IMR-90 (cell line): ENCODE measurements at regions not wholly inside any gene's neighbourhood (a gene's known extent, or its start where the extent isn't known, plus 50 kb on each side); places are given as distances from the start of the nearest gene placed in this dataset.

Experiments
- ATAC-seq: fragments of 200-7000 bp; cut with Tn5 transposase; 2 replicates; pipeline ENCODE4 v1.9.1; 2020; ENCODE audit warnings: low read depth, mild to moderate bottlenecking, moderate library complexity
- BruUV-seq: library from RNA; stranded (reverse); fragments of 400-500 nt; replicated peaks from 2 replicates; lab custom pipeline; 2021; lab: Mats Ljungman, UMichigan
- CTCF ChIA-PET: fragments of 300-600 bp; formaldehyde crosslinking; extraction: SDS; loops from one replicate; lab custom pipeline; 2021; ENCODE audit warnings: antibody characterized with exemption; lab: Yijun Ruan, JAX
- POLR2A ChIA-PET: fragments of 300-600 bp; sonication (Branson Sonifier 250); formaldehyde crosslinking; loops from one replicate; lab custom pipeline; 2022; ENCODE audit warnings: antibody characterized with exemption; ENCODE audit not compliant: unreplicated experiment; lab: Charles Lee
- DNase-seq: peaks from one replicate; pipeline ENCODE4 v3.0.0; 2013
- H2AFZ ChIP-seq: replicated peaks from 2 replicates; pipeline ENCODE3; 2013; ENCODE audit warnings: low read length, mild to moderate bottlenecking; ENCODE audit not compliant: poor library complexity
- H2AK5ac ChIP-seq: 2 replicates; pipeline ENCODE4 v1.6.1; 2013; ENCODE audit warnings: low read depth, low read length, inconsistent platforms
- H2AK9ac ChIP-seq: replicated peaks from 2 replicates; pipeline ENCODE3; 2013; ENCODE audit warnings: mild to moderate bottlenecking, low read depth, low read length, moderate library complexity; ENCODE audit not compliant: poor library complexity
- H2BK120ac ChIP-seq: 2 replicates; pipeline ENCODE4 v1.6.1; 2013; ENCODE audit warnings: low read depth, low read length, inconsistent platforms
- H2BK15ac ChIP-seq: 3 replicates; pipeline ENCODE4 v1.6.1; 2013; ENCODE audit warnings: low read depth, low read length, inconsistent platforms
- H2BK20ac ChIP-seq: 2 replicates; pipeline ENCODE4 v1.6.1; 2013; ENCODE audit warnings: low read depth, mild to moderate bottlenecking, inconsistent platforms, low read length, moderate library complexity
- H2BK5ac ChIP-seq: 2 replicates; pipeline ENCODE4 v1.6.1; 2013; ENCODE audit warnings: mild to moderate bottlenecking, low read depth, low read length, inconsistent platforms; ENCODE audit not compliant: poor library complexity, severe bottlenecking
- H3K14ac ChIP-seq: replicated peaks from 2 replicates; pipeline ENCODE4 v1.6.1; 2013; ENCODE audit warnings: low read depth, low read length, inconsistent platforms
- H3K18ac ChIP-seq: 2 replicates; pipeline ENCODE4 v1.6.1; 2013; ENCODE audit warnings: low read depth, low read length, control low read depth
- H3K23ac ChIP-seq: 2 replicates; pipeline ENCODE4 v1.6.1; 2013; ENCODE audit warnings: low read depth, low read length, inconsistent platforms
- H3K27ac ChIP-seq: 2 replicates; pipeline ENCODE4 v1.5.1; 2013; ENCODE audit warnings: mild to moderate bottlenecking, control low read depth, low read length; ENCODE audit not compliant: insufficient read depth
- H3K27me3 ChIP-seq: 2 replicates; pipeline ENCODE4 v1.6.1; 2013; ENCODE audit warnings: low read length; ENCODE audit not compliant: control insufficient read depth, insufficient read depth
- H3K36me3 ChIP-seq: 2 replicates; pipeline ENCODE4 v1.6.1; 2013; ENCODE audit warnings: low read length, mixed read lengths; ENCODE audit not compliant: control insufficient read depth, insufficient read depth
- H3K4ac ChIP-seq: 2 replicates; pipeline ENCODE4 v1.6.1; 2013; ENCODE audit warnings: low read depth, low read length, inconsistent platforms
- H3K4me1 ChIP-seq: 2 replicates; pipeline ENCODE4 v1.6.1; 2013; ENCODE audit warnings: low read length, mixed read lengths; ENCODE audit not compliant: control insufficient read depth, insufficient read depth
- H3K4me2 ChIP-seq: 2 replicates; pipeline ENCODE4 v1.6.1; 2013; ENCODE audit warnings: low read depth, mild to moderate bottlenecking, control low read depth, low read length, moderate library complexity
- H3K4me3 ChIP-seq: 2 replicates; pipeline ENCODE4 v1.5.1; 2013; ENCODE audit warnings: low read depth, mild to moderate bottlenecking, control low read depth, low read length, moderate library complexity; ENCODE audit not compliant: insufficient read depth
- H3K56ac ChIP-seq: 2 replicates; pipeline ENCODE4 v1.6.1; 2013; ENCODE audit warnings: low read length, inconsistent platforms; ENCODE audit not compliant: insufficient read depth; ENCODE audit errors: extremely low read depth
- H3K79me1 ChIP-seq, 2 experiments: 2 replicates each; pipeline ENCODE4 v1.6.1; 2013; ENCODE audit warnings: low read length in 2 of 2, inconsistent platforms in 1 of 2, low read depth in 1 of 2
- H3K9ac ChIP-seq: 2 replicates; pipeline ENCODE4 v1.6.1; 2013; ENCODE audit warnings: low read depth, low read length, control low read depth
- H3K9me1 ChIP-seq: 2 replicates; pipeline ENCODE4 v1.6.1; 2013; ENCODE audit warnings: low read length, inconsistent platforms; ENCODE audit not compliant: insufficient read depth
- H3K9me3 ChIP-seq: 2 replicates; pipeline ENCODE4 v1.6.1; 2013; ENCODE audit warnings: low read length; ENCODE audit not compliant: control insufficient read depth, insufficient read depth
- H4K20me1 ChIP-seq: 2 replicates; pipeline ENCODE4 v1.6.1; 2013; ENCODE audit warnings: low read length, inconsistent platforms; ENCODE audit not compliant: insufficient read depth
- H4K5ac ChIP-seq: 2 replicates; pipeline ENCODE4 v1.6.1; 2013; ENCODE audit warnings: mild to moderate bottlenecking, low read depth, low read length, control low read depth
- H4K8ac ChIP-seq, 2 experiments: 2 replicates each; pipeline ENCODE4 v1.6.1; 2013; ENCODE audit warnings: low read depth in 2 of 2, low read length in 2 of 2, control low read depth in 1 of 2, inconsistent platforms in 1 of 2
- H4K91ac ChIP-seq: 2 replicates; pipeline ENCODE4 v1.6.1; 2013; ENCODE audit warnings: low read depth, low read length, inconsistent platforms; ENCODE audit not compliant: insufficient read depth
- CEBPB ChIP-seq: IDR thresholded peaks from 2 replicates; pipeline ENCODE4 v1.6.1; 2012; ENCODE audit warnings: low read depth, low read length, improper control_type of control experiment
- CHD1 ChIP-seq: IDR thresholded peaks from 2 replicates; pipeline ENCODE4 v1.6.1; 2012; ENCODE audit warnings: low read depth, low read length, improper control_type of control experiment
- CTCF ChIP-seq: conservative IDR thresholded peaks from 2 replicates; pipeline ENCODE4 v1.5.1; 2012; ENCODE audit warnings: mild to moderate bottlenecking, low read depth, low read length, improper control_type of control experiment
- ELK1 ChIP-seq: fragments of 150-350 bp; IDR thresholded peaks from 2 replicates; pipeline ENCODE4 v1.6.1; 2016; ENCODE audit warnings: low read depth, mild to moderate bottlenecking, low read length, moderate library complexity, borderline replicate concordance
- MAFK ChIP-seq: IDR thresholded peaks from 2 replicates; pipeline ENCODE4 v1.6.1; 2012; ENCODE audit warnings: low read depth, low read length, improper control_type of control experiment
- NFE2L2 ChIP-seq: fragments of 150-350 bp; IDR thresholded peaks from 2 replicates; pipeline ENCODE4 v1.6.1; 2016; ENCODE audit warnings: low read depth, mild to moderate bottlenecking, low read length
- RAD21 ChIP-seq: IDR thresholded peaks from 2 replicates; pipeline ENCODE4 v1.6.1; 2012; ENCODE audit warnings: low read length, improper control_type of control experiment
- SMC3 ChIP-seq: fragments of 150-350 bp; IDR thresholded peaks from 2 replicates; pipeline ENCODE4 v1.6.1; 2016; ENCODE audit warnings: low read depth, mild to moderate bottlenecking, antibody characterized with exemption, low read length, moderate library complexity
- USF2 ChIP-seq: fragments of 150-350 bp; IDR thresholded peaks from 2 replicates; pipeline ENCODE4 v1.6.1; 2017; ENCODE audit warnings: mild to moderate bottlenecking, antibody characterized with exemption, low read length, low read depth
- WGBS, 2 experiments: methylation state at CpG; one replicate each; pipeline versions ENCODE4 v1.1.5 to v1.1.7; 2013; ENCODE audit warnings: missing lambda C conversion rate in 2 of 2; ENCODE audit not compliant: insufficient read length in 1 of 2; ENCODE audit errors: extremely low coverage in 2 of 2; 5-methylcytosine and 5-hydroxymethylcytosine counted together
- dilution Hi-C: fragments of 300-500 bp; cut with HindIII; formaldehyde crosslinking; loops from one replicate; pipeline ENCODE4 v1.14.3; 2018; ENCODE audit warnings: low sequenced_read_pairs; ENCODE audit not compliant: unreplicated experiment
- in situ Hi-C: fragments of 300-500 bp; cut with MboI; formaldehyde crosslinking; loops from 3 replicates; pipeline ENCODE4 v1.14.3; 2019; ENCODE audit warnings: low sequenced_read_pairs, inconsistent platforms, mixed read lengths
- intact Hi-C: fragments of 100-400 bp; cut with micrococcal nuclease; formaldehyde crosslinking; loops from 2 replicates; pipeline ENCODE4 v1.10.0; 2022

- Histone ChIP-seq H3K4me2 (no peak overlapping the region), H3K4me3 (no peak overlapping the region), H2AFZ (no peak overlapping the region), H3K23ac (no peak overlapping the region), H3K18ac (no peak overlapping the region), H2BK5ac (no peak overlapping the region), H2AK5ac (no peak overlapping the region), H4K91ac (no peak overlapping the region), H2BK20ac (no peak overlapping the region), H4K20me1 (no peaks in the 10 kb centered on the region), H3K27me3 (no peaks in the 10 kb centered on the region), H2AK9ac (no peak overlapping the region), H2BK120ac (no peak overlapping the region), H3K9ac (no peak overlapping the region), H3K56ac (no peak overlapping the region), H3K14ac (no peak overlapping the region), H3K9me1 (no peaks in the 10 kb centered on the region), H3K9me3 (peaks cover 3% of the 10 kb centered on the region; the same call in 1 of the 2 replicates), H2BK15ac (no peak overlapping the region), H3K4me1 (no peaks in the 10 kb centered on the region), H3K27ac (no peak overlapping the region), H3K4ac (no peak overlapping the region), H3K36me3 (no peaks in the 10 kb centered on the region), H4K8ac (no peak overlapping the region), H4K5ac (no peak overlapping the region), H3K79me1 (no peaks in the 10 kb centered on the region)
- DNase-seq (no peak), ATAC-seq (no peak)
- BruUV-seq, result no TSS peak
- in situ Hi-C loops (no loop called here), intact Hi-C loops (no loop called here), dilution Hi-C loops (no loop called here)
- ChIA-PET CTCF (no interaction called here), POLR2A (no interaction called here)
- no CpG with 5 or more reads among the region's 3 CpGs for WGBS, 2 experiments
- TF ChIP-seq RAD21 (no peak), ELK1 (no peak), MAFK (no peak), SMC3 (no peak), NFE2L2 (no peak), CHD1 (no peak), CEBPB (no peak), USF2 (no peak), CTCF (no peak)
Measured at GRCh38 chr3:95670765-95671164, 1143.6 kb upstream of the EPHA6 start.
